Cardiac fibroblast (primary cell): ENCODE measurements at regions not wholly inside any gene's neighbourhood (a gene's known extent, or its start where the extent isn't known, plus 50 kb on each side); places are given as distances from the start of the nearest gene placed in this dataset.

Experiments used
- DNase-seq, 2 donors: peaks; one replicate each; pipeline versions ENCODE4 v3.0.0 to v3.0.0-alpha.2; 2010; ENCODE audit warnings: low read depth in 2 of 2
- H3K4me3 ChIP-seq, 2 donors: replicated peaks in 1 of 2; 1 replicate in 1 of 2; 2 replicates in 1 of 2; pipeline ENCODE4 v1.5.1; 2011; ENCODE audit warnings: low read depth in 2 of 2, low read length in 2 of 2, mild to moderate bottlenecking in 2 of 2, moderate library complexity in 1 of 2
- CTCF ChIP-seq: IDR thresholded peaks from one replicate; pipeline ENCODE4 v1.5.1; 2011; ENCODE audit warnings: low read depth, mild to moderate bottlenecking, low read length, inconsistent platforms

DNA sequence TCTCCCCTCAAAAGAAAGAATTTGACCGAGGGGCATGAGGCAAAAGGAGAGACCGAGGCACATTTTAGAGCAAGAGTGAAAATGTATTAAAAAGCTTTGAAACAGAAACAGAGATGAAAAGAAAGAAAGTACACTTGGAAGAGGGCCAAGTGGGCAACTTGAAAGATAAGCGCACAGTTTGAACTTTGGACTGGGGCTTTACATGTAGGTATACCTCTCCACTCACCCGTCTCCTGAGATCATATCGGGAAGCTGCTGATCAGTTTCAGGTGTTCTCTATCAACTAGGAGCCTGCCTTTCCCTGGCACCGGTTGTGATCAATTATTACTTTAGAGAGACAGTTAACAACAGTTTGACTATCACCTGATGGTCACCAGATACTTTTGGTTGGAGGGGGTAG, 2666.5 kb downstream of the ARAP2 start:
- TF ChIP-seq CTCF, result no peak

DNA sequence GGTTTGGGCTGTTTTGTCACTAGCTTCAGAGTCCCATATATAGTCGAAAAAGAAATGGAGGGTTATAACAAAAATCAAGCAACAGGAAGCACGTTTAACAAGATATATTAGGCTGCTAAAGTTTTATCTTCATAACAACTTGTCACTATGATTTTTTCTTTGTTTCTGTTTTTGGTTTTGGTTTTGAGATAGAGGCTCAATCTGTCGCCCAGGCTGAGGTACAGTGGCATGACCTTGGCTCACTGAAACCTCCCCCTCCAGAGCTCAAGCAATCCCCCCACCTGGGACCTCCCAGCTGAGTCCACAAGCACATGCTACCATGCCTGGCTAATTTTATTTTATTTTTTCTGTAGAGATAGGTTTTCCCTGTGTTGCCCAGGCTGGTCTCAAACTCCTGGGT, 2664.4 kb downstream of the ARAP2 start:
- DNase-seq, result no peak
- H3K4me3 ChIP-seq, result no peak overlapping the region
- no peak for TF ChIP-seq CTCF

More for the DNA sequence above, 2666.5 kb downstream of the ARAP2 start:
- no peak for DNase-seq
- no peak overlapping the region for H3K4me3 ChIP-seq

DNA sequence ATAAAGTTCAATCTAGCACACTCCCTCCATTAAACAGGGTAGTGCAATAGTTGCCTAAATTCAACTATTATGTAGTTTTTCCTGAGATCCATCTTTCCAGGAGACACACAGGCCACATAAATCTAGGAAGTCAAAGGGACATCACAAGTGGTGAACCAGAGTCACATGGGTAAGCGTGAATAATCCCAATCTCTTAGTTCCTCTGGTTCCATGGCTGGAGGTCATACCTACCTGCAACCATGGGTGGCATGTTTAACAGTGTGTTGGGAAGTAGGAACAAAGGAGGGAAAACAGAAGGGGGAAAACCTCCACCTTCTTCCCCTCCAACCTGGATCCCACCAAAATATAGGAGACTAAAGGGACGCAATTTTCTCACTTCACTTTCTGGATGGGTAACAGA, 2651.6 kb downstream of the ARAP2 start:
- H3K4me3 ChIP-seq, result no peak overlapping the region
- no peak for DNase-seq
- no peak for TF ChIP-seq CTCF

GRCh38 chr4:33606951-33607350, 2637.4 kb downstream of the ARAP2 start:
- H3K4me3 ChIP-seq, result no peak overlapping the region
- DNase-seq, result no peak
- TF ChIP-seq CTCF, result no peak

DNA sequence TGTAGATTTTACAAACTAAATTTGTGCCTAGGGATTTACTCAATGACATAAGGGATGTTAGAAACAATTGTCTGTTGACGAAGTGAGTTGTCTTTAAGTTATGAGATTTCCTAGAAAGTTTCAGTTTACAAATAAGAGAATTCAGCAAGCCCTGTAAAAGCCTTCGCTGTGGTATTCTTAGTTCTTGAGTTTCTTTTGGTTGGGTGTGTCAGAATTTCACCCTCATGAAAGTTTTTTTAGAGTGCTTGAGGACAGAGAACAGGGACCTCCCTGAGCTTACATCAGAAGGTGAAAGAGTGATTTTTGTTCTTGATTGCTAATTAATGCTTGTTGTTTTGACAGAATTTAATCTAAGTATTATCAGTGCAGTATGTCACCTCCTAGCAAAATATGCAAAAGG, 2628.2 kb downstream of the ARAP2 start:
- TF ChIP-seq CTCF, result no peak
- DNase-seq, result no peak
- H3K4me3 ChIP-seq, result no peak overlapping the region

- no peak for TF ChIP-seq CTCF
- no peak for DNase-seq
- H3K4me3 ChIP-seq, result no peak overlapping the region
These were observed 2618.6 kb downstream of the ARAP2 start for GRCh38 chr4:33625748-33626147.

GRCh38 chr4:33626221-33626620, 2618.1 kb downstream of the ARAP2 start:
- H3K4me3 ChIP-seq, result no peak overlapping the region
- no peak for TF ChIP-seq CTCF
- no peak for DNase-seq
